Liver (tissue), 8 donors: ENCODE measurements at regions not wholly inside any gene's neighbourhood (a gene's known extent, or its start where the extent isn't known, plus 50 kb on each side); places are given as distances from the start of the nearest gene placed in this dataset.

Experiments used
- DNase-seq: peaks from one replicate; pipeline ENCODE4 v3.0.0-alpha.2; 2017; ENCODE audit warnings: low spot score
- H3K27ac ChIP-seq, 2 donors: one replicate each; pipeline ENCODE4 v1.7.0; 2013; ENCODE audit warnings: inconsistent platforms in 2 of 2, low read length in 2 of 2, control low read depth in 1 of 2, low read depth in 1 of 2, mild to moderate bottlenecking in 1 of 2
- H3K27me3 ChIP-seq, 4 donors: one replicate each; pipeline versions ENCODE4 v1.6.1 to v1.7.0; 2013; ENCODE audit warnings: low read length in 3 of 4, inconsistent platforms in 1 of 4, mild to moderate bottlenecking in 1 of 4, moderate library complexity in 1 of 4; ENCODE audit not compliant: control insufficient read depth in 4 of 4, insufficient read depth in 4 of 4
- H3K36me3 ChIP-seq, 4 donors: one replicate each; pipeline versions ENCODE4 v1.6.1 to v1.7.0; 2013; ENCODE audit warnings: low read length in 3 of 4, mild to moderate bottlenecking in 3 of 4, low read depth in 1 of 4, moderate library complexity in 1 of 4; ENCODE audit not compliant: control insufficient read depth in 4 of 4, insufficient read depth in 3 of 4
- H3K4me1 ChIP-seq, 4 donors: one replicate each; pipeline versions ENCODE4 v1.6.1 to v1.7.0; 2013; ENCODE audit warnings: low read length in 3 of 4, mild to moderate bottlenecking in 3 of 4, moderate library complexity in 1 of 4; ENCODE audit not compliant: control insufficient read depth in 4 of 4, insufficient read depth in 4 of 4
- H3K4me3 ChIP-seq, 3 donors: one replicate each; pipeline versions ENCODE4 v1.6.1 to v1.7.0; 2013; ENCODE audit warnings: low read length in 3 of 3, control low read depth in 1 of 3, low read depth in 1 of 3, mild to moderate bottlenecking in 1 of 3
- H3K9ac ChIP-seq, 2 donors: one replicate each; pipeline ENCODE4 v1.7.0; 2013; ENCODE audit warnings: low read length in 2 of 2, mild to moderate bottlenecking in 2 of 2, moderate library complexity in 2 of 2, control low read depth in 1 of 2, low read depth in 1 of 2
- H3K9me3 ChIP-seq, 4 donors: one replicate each; pipeline versions ENCODE4 v1.6.1 to v1.7.0; 2013; ENCODE audit warnings: low read length in 3 of 4; ENCODE audit not compliant: control insufficient read depth in 4 of 4
- EGR1 ChIP-seq, 2 donors: IDR thresholded peaks; 2 replicates each; pipeline ENCODE4 v1.6.1; 2016 to 2018; ENCODE audit warnings: antibody characterized with exemption in 2 of 2, low read depth in 2 of 2
- GABPA ChIP-seq, 2 donors: IDR thresholded peaks in 1 of 2; conservative IDR thresholded peaks in 1 of 2; 2 replicates each; pipeline ENCODE4 v1.6.1; 2016; ENCODE audit warnings: antibody characterized with exemption in 2 of 2, mild to moderate bottlenecking in 1 of 2, moderate library complexity in 1 of 2
- HNF4A ChIP-seq, 2 donors: conservative IDR thresholded peaks; 2 replicates each; pipeline ENCODE4 v1.6.1; 2016; ENCODE audit warnings: antibody characterized with exemption in 2 of 2, mild to moderate bottlenecking in 2 of 2
- HNF4G ChIP-seq: IDR thresholded peaks from 2 replicates; pipeline ENCODE4 v1.6.1; 2016; ENCODE audit warnings: antibody characterized with exemption
- JUND ChIP-seq, 2 donors: IDR thresholded peaks; 2 replicates each; pipeline ENCODE4 v1.6.1; 2016; ENCODE audit warnings: antibody characterized with exemption in 2 of 2
- NR2F2 ChIP-seq: IDR thresholded peaks from 2 replicates; pipeline ENCODE4 v1.6.1; 2016; ENCODE audit warnings: antibody characterized with exemption
- RAD21 ChIP-seq, 2 donors: IDR thresholded peaks; 2 replicates each; pipeline ENCODE4 v1.6.1; 2016; ENCODE audit warnings: antibody characterized with exemption in 2 of 2, mild to moderate bottlenecking in 2 of 2
- RXRA ChIP-seq, 2 donors: IDR thresholded peaks; 2 replicates each; pipeline ENCODE4 v1.6.1; 2017 to 2018; ENCODE audit warnings: antibody characterized with exemption in 2 of 2, mild to moderate bottlenecking in 1 of 2
- TAF1 ChIP-seq: conservative IDR thresholded peaks from 2 replicates; pipeline ENCODE4 v1.6.1; 2016; ENCODE audit warnings: antibody characterized with exemption, mild to moderate bottlenecking
- YY1 ChIP-seq: IDR thresholded peaks from 2 replicates; pipeline ENCODE4 v1.6.1; 2016; ENCODE audit warnings: antibody characterized with exemption, mild to moderate bottlenecking
- WGBS: extraction: QIAGEN DNeasy Blood & Tissue Kit; methylation state at CpG from one replicate; pipeline ENCODE4 v1.1.7; 2013; 5-methylcytosine and 5-hydroxymethylcytosine counted together
- TF ChIP-seq, protein P1 (sequence below): IDR thresholded peaks from 2 replicates; pipeline ENCODE4 v1.6.1; 2016; ENCODE audit warnings: antibody characterized with exemption
- TF ChIP-seq, protein P2 (sequence below): fragments of 150-350 bp; IDR thresholded peaks from 2 replicates; pipeline ENCODE4 v1.5.1; 2017; ENCODE audit warnings: improper control_type of control experiment, low read depth, low read length; ENCODE audit not compliant: missing input control
- TF ChIP-seq, protein P3 (sequence below): IDR thresholded peaks from 2 replicates; pipeline ENCODE4 v1.6.1; 2016; ENCODE audit warnings: antibody characterized with exemption
- TF ChIP-seq, protein P4 (sequence below): IDR thresholded peaks from 2 replicates; pipeline ENCODE4 v1.6.1; 2016; ENCODE audit warnings: antibody characterized with exemption, mild to moderate bottlenecking
- donor health status: healthy.
- donor health status: healthy.
- donor health status: healthy.
- donor health status: healthy.
- donor health status: healthy.

DNA sequence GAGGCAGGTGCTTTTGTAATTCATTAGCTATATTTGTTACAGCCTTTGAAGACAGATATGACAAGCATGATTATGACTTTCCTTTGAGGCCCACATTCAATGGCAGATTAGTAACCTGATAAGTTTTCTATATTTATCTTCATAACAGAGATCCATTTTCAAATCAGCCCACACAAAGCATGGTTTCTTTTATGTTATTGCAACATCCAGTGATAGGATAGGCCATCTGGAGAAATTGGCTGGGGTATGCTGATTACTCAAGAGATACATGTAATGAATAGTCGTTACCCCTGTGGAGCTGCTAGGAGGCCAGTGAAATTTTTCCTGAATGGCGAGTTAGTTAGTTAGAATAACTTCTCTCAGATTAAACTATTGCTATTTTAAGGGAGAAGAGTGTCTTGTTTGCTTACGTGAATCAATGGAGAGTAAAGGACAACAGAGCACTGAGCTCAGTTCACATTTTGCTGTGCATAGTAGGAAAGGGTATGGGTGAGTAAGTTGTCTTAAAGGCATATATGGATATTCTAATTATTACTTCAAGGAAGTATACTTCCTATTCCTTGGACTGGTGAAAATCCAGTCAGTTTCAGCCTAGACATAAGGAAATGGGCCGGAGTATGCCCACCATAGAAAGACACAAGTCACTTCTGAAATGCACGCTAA is 79.2 kb upstream of the DKK2 start:
- no peaks in the 10 kb centered on the region for H3K9me3 ChIP-seq
- H3K36me3 ChIP-seq, result no peaks in the 10 kb centered on the region
- 79% methylated on average over 5 of the region's 5 CpGs for WGBS
- no peak overlapping the region for H3K9ac ChIP-seq
- TF ChIP-seq NR2F2 (no peak), JUND (IDR thresholded peaks at IDR 0.05) (no peak), TAF1 (no peak), EGR1 (IDR thresholded peaks at IDR 0.05; ENCODE audit: low read depth in 2 of 2) (no peak), HNF4A (conservative IDR thresholded peaks at IDR 0.05) (no peak), HNF4G (no peak), RAD21 (IDR thresholded peaks at IDR 0.05) (no peak), GABPA (IDR thresholded peaks at IDR 0.05 in 1 of 2, conservative IDR thresholded peaks at IDR 0.05 in 1 of 2) (no peak)
- TF ChIP-seq, protein P1, sequence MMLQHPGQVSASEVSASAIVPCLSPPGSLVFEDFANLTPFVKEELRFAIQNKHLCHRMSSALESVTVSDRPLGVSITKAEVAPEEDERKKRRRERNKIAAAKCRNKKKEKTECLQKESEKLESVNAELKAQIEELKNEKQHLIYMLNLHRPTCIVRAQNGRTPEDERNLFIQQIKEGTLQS, result no peak
- TF ChIP-seq, protein P2, sequence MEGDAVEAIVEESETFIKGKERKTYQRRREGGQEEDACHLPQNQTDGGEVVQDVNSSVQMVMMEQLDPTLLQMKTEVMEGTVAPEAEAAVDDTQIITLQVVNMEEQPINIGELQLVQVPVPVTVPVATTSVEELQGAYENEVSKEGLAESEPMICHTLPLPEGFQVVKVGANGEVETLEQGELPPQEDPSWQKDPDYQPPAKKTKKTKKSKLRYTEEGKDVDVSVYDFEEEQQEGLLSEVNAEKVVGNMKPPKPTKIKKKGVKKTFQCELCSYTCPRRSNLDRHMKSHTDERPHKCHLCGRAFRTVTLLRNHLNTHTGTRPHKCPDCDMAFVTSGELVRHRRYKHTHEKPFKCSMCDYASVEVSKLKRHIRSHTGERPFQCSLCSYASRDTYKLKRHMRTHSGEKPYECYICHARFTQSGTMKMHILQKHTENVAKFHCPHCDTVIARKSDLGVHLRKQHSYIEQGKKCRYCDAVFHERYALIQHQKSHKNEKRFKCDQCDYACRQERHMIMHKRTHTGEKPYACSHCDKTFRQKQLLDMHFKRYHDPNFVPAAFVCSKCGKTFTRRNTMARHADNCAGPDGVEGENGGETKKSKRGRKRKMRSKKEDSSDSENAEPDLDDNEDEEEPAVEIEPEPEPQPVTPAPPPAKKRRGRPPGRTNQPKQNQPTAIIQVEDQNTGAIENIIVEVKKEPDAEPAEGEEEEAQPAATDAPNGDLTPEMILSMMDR, result no peak
- TF ChIP-seq, protein P3, sequence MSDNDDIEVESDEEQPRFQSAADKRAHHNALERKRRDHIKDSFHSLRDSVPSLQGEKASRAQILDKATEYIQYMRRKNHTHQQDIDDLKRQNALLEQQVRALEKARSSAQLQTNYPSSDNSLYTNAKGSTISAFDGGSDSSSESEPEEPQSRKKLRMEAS, result no peak
- TF ChIP-seq, protein P4, sequence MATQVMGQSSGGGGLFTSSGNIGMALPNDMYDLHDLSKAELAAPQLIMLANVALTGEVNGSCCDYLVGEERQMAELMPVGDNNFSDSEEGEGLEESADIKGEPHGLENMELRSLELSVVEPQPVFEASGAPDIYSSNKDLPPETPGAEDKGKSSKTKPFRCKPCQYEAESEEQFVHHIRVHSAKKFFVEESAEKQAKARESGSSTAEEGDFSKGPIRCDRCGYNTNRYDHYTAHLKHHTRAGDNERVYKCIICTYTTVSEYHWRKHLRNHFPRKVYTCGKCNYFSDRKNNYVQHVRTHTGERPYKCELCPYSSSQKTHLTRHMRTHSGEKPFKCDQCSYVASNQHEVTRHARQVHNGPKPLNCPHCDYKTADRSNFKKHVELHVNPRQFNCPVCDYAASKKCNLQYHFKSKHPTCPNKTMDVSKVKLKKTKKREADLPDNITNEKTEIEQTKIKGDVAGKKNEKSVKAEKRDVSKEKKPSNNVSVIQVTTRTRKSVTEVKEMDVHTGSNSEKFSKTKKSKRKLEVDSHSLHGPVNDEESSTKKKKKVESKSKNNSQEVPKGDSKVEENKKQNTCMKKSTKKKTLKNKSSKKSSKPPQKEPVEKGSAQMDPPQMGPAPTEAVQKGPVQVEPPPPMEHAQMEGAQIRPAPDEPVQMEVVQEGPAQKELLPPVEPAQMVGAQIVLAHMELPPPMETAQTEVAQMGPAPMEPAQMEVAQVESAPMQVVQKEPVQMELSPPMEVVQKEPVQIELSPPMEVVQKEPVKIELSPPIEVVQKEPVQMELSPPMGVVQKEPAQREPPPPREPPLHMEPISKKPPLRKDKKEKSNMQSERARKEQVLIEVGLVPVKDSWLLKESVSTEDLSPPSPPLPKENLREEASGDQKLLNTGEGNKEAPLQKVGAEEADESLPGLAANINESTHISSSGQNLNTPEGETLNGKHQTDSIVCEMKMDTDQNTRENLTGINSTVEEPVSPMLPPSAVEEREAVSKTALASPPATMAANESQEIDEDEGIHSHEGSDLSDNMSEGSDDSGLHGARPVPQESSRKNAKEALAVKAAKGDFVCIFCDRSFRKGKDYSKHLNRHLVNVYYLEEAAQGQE, result no peak
- no peak for DNase-seq
- H3K4me3 ChIP-seq, result no peak overlapping the region
- H3K27ac ChIP-seq, result no peak overlapping the region
- no peaks in the 10 kb centered on the region for H3K27me3 ChIP-seq
- H3K4me1 ChIP-seq, result no peaks in the 10 kb centered on the region

DNA sequence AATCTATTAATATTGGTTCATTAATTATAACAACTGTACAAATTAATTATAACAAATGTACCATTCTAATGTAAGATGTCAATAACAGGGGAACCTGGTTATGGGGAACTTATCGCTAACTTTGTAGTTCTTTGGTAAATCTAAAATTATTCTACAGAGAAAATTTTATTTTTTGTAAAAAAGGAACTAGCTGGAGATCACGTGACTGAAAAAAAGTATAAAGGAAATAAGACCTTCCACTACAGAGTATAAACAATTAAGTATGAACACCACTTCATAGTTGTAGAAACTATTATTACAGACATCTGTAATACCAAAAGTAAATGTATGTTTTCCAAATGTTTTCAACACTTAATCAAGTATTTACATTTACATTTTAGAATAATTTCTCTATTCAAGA is 77.9 kb upstream of the DKK2 start:
- H3K9me3 ChIP-seq, result no peaks in the 10 kb centered on the region
- H3K27ac ChIP-seq, result no peak overlapping the region
- no peak overlapping the region for H3K9ac ChIP-seq
- WGBS, result 89% methylated on average over 2 of the region's 2 CpGs
- TF ChIP-seq, protein P2, result no peak
- TF ChIP-seq YY1, result no peak
- no peak for TF ChIP-seq HNF4G
- TF ChIP-seq TAF1, result no peak
- TF ChIP-seq JUND (IDR thresholded peaks at IDR 0.05), result no peak
- no peak for TF ChIP-seq RXRA (IDR thresholded peaks at IDR 0.05)
- H3K36me3 ChIP-seq, result no peaks in the 10 kb centered on the region
- no peaks in the 10 kb centered on the region for H3K27me3 ChIP-seq
- DNase-seq, result no peak
- H3K4me3 ChIP-seq, result no peak overlapping the region
- H3K4me1 ChIP-seq, result no peaks in the 10 kb centered on the region
